ENCODE measurements at regions not wholly inside any gene's neighbourhood (a gene's known extent, or its start where the extent isn't known, plus 50 kb on each side); places are given as distances from the start of the nearest gene placed in this dataset.

GRCh38 chr22:19635644-19636043 lies 78.7 kb upstream of the SEPTIN5 start:
- WGBS, result 73% methylated on average over 3 of the region's 3 CpGs
- DNase-seq (ENCODE audit: extremely low spot score), result no peak
- H3K36me3 ChIP-seq (ENCODE audit: insufficient read depth), result no peaks in the 10 kb centered on the region
- no peaks in the 10 kb centered on the region for H3K4me1 ChIP-seq (ENCODE audit: insufficient read depth)
- no peak overlapping the region for H3K27ac ChIP-seq (ENCODE audit: low read depth)
- no peak overlapping the region for H3K4me3 ChIP-seq (ENCODE audit: low read depth, low read length)

DNA sequence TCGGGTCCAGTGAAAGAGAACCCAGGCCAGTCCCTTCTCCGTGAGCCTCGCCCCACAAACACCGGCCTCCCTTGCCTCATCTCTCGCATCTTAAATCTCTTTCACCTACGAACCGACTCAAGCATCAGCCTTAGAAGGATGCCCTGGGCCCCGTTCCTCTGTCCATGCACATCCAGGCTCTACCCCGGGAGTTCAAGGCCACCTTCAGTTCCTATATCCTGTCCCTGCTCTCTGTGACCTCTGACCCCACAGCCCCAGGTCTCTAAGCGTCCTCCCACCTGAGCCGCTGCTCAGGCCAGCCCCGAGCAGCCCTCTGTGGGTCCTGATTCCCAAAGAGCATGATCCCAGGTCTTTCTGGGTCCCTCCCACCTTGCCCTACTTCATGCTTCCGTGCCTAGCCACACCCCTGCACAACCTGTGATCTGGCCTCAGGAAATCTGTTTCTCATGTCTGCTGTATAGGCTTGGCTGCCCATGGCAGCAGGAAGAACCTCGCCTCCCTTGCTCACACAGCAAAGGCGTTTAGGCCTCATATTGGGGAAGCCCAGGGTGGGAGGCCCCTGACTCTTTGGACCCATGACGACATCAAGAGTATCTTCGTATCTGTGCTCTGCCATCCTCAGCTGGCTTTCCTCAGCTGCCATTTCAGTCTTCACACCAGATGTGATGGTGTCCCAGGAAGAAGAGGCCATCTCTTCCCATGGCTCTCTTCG lies 77.5 kb upstream of the SEPTIN5 start:
- no peak overlapping the region for H3K4me3 ChIP-seq (ENCODE audit: low read depth, low read length)
- no peak overlapping the region for H3K27ac ChIP-seq (ENCODE audit: low read depth)
- WGBS, result 85% methylated on average over 18 of the region's 18 CpGs
- H3K36me3 ChIP-seq (ENCODE audit: insufficient read depth), result no peaks in the 10 kb centered on the region
- DNase-seq (ENCODE audit: extremely low spot score), result no peak
- H3K4me1 ChIP-seq (ENCODE audit: insufficient read depth), result no peaks in the 10 kb centered on the region

GRCh38 chr22:19637408-19638281 lies 76.7 kb upstream of the SEPTIN5 start:
- DNase-seq (ENCODE audit: extremely low spot score), result no peak
- Histone ChIP-seq H3K4me3 (ENCODE audit: low read depth, low read length) (no peak overlapping the region), H3K4me1 (ENCODE audit: insufficient read depth) (no peaks in the 10 kb centered on the region), H3K36me3 (ENCODE audit: insufficient read depth) (no peaks in the 10 kb centered on the region), H3K27ac (ENCODE audit: low read depth) (no peak overlapping the region)
- WGBS, result 78% methylated on average over 15 of the region's 15 CpGs

GRCh38 chr22:19638282-19639015 lies 75.9 kb upstream of the SEPTIN5 start:
- no peaks in the 10 kb centered on the region for H3K4me1 ChIP-seq (ENCODE audit: insufficient read depth)
- no peak for DNase-seq (ENCODE audit: extremely low spot score)
- no peak overlapping the region for H3K4me3 ChIP-seq (ENCODE audit: low read depth, low read length)
- WGBS, result 83% methylated on average over 8 of the region's 8 CpGs
- H3K36me3 ChIP-seq (ENCODE audit: insufficient read depth), result no peaks in the 10 kb centered on the region
- no peak overlapping the region for H3K27ac ChIP-seq (ENCODE audit: low read depth)

- no peak for DNase-seq (ENCODE audit: extremely low spot score)
Measured at GRCh38 chr22:19639610-19640135, 74.6 kb upstream of the SEPTIN5 start.

GRCh38 chr22:19640306-19640705 lies 74.0 kb upstream of the SEPTIN5 start:
- H3K36me3 ChIP-seq (ENCODE audit: insufficient read depth), result no peaks in the 10 kb centered on the region
- no peak for DNase-seq (ENCODE audit: extremely low spot score)
- no peak overlapping the region for H3K4me3 ChIP-seq (ENCODE audit: low read depth, low read length)
- WGBS, result 86% methylated on average over 4 of the region's 4 CpGs
- H3K27ac ChIP-seq (ENCODE audit: low read depth), result no peak overlapping the region
- H3K4me1 ChIP-seq (ENCODE audit: insufficient read depth), result no peaks in the 10 kb centered on the region

More at GRCh38 chr22:19639610-19640135, 74.6 kb upstream of the SEPTIN5 start:
- H3K4me1 ChIP-seq (ENCODE audit: insufficient read depth), result no peaks in the 10 kb centered on the region
- 85% methylated on average over 13 of the region's 13 CpGs for WGBS
- no peaks in the 10 kb centered on the region for H3K36me3 ChIP-seq (ENCODE audit: insufficient read depth)
- H3K27ac ChIP-seq (ENCODE audit: low read depth), result no peak overlapping the region
- H3K4me3 ChIP-seq (ENCODE audit: low read depth, low read length), result no peak overlapping the region

DNA sequence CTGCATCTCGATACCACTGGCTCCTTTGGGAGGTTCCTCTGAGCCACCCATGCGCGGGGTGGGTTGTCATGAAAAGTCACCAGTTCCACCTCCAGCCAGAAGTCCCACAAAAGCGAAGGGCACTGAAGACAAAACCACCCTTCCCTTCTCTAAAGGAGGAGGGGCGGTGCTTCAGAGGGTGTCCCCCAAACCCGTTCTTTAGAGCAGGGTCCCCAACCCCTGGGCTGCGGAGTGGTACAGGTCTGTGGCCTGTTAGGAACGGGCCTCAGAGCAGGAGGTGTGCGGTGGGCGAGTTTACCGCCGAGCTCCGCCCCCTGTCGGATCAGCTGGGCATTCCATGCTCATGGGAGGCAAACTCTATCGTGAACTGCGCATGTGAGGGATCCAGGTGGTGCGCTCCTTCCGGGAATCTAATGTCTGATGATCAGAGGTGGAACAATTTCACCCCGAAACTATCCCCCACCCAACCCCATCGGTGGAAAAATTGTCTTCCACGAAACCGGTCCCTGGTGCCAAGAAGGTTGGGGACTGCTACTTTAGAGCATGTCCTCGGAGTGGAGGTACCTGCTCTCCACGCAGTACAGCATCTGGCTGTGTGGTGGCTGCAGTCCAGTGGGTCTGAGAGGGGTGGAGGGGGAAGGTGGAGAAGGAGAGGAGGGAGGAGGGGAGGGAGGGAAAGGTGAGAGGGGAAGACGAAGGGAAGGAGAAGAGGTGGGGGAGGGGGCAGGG lies 72.9 kb upstream of the SEPTIN5 start:
- DNase-seq (ENCODE audit: extremely low spot score), result no peak
- Histone ChIP-seq H3K27ac (ENCODE audit: low read depth) (no peak overlapping the region), H3K4me1 (ENCODE audit: insufficient read depth) (no peaks in the 10 kb centered on the region), H3K4me3 (ENCODE audit: low read depth, low read length) (no peak overlapping the region), H3K36me3 (ENCODE audit: insufficient read depth) (no peaks in the 10 kb centered on the region)
- 56% methylated on average over 25 of the region's 25 CpGs for WGBS

DNA sequence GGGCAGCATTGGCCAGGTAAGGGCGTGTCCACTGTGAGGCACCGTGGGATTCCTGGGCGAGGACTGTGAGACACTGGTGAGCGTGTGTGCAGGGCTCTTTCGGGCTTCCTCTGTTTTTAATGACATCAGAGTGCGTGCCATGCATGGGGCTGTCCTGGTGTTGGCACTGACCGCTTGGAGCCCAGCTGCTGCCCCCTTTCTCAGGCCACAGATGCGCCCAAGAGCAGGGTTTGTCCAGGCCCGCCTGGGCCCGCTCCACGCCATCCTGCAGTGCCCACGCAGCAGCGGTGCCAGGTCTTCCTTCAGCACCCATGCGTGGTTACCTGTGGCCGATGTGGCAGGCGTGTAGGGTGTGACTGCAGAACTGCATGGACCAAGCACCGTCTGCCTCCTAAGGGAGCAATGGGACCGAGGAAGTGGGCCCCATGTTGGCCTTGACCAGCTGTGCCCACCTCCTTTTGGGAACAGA lies 72.3 kb upstream of the SEPTIN5 start:
- no peak overlapping the region for H3K27ac ChIP-seq (ENCODE audit: low read depth)
- no peaks in the 10 kb centered on the region for H3K36me3 ChIP-seq (ENCODE audit: insufficient read depth)
- H3K4me1 ChIP-seq (ENCODE audit: insufficient read depth), result no peaks in the 10 kb centered on the region
- no peak overlapping the region for H3K4me3 ChIP-seq (ENCODE audit: low read depth, low read length)
- whole genome bisulfite sequencing, result 84% methylated on average over 18 of the region's 18 CpGs
- DNase-seq (ENCODE audit: extremely low spot score), result no peak

DNA sequence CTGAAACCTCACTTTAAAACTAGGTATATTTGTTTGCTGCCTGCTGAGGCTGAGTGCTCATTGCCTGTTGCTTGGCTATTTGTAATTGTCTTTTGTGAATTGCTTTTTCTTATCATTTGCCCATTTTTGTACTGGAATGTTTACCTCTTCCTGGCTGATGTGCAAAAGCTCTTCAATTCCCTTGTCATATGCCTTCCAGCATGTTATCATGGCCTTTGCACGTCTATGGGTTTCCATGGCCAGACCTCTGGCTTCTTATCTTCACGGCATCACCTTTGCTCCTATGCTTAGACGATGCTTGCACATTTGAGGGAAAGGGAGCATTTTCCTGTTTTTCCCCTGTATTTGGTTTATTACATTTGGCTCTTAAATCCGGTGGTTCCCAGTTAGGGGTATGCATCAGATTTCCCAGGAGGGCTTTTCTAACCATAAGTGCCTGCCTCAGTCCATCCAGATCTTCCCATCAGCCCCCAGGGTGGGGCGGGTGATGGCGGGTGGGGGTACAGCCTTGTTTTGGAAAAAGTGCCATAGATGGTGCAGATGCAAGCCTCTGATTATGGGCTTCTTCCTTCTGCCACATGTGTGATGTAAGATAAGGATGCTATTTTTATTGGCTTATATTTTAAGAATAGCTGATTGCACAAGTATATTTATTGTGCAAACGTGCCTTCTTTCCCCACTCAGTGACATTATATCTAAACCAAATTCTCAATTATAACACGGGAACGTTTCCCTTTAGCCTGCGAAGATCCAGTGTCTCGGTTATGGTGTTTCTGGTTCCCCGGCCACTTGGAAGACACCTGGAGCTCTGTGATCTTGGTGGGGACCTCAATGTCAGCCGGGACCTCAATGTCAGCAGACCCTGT lies 70.6 kb upstream of the SEPTIN5 start:
- Histone ChIP-seq H3K27ac (ENCODE audit: low read depth) (no peak overlapping the region), H3K36me3 (ENCODE audit: insufficient read depth) (no peaks in the 10 kb centered on the region), H3K4me1 (ENCODE audit: insufficient read depth) (no peaks in the 10 kb centered on the region), H3K4me3 (ENCODE audit: low read depth, low read length) (no peak overlapping the region)
- no peak for DNase-seq (ENCODE audit: extremely low spot score)
- WGBS, result 42% methylated on average over 13 of the region's 13 CpGs

DNA sequence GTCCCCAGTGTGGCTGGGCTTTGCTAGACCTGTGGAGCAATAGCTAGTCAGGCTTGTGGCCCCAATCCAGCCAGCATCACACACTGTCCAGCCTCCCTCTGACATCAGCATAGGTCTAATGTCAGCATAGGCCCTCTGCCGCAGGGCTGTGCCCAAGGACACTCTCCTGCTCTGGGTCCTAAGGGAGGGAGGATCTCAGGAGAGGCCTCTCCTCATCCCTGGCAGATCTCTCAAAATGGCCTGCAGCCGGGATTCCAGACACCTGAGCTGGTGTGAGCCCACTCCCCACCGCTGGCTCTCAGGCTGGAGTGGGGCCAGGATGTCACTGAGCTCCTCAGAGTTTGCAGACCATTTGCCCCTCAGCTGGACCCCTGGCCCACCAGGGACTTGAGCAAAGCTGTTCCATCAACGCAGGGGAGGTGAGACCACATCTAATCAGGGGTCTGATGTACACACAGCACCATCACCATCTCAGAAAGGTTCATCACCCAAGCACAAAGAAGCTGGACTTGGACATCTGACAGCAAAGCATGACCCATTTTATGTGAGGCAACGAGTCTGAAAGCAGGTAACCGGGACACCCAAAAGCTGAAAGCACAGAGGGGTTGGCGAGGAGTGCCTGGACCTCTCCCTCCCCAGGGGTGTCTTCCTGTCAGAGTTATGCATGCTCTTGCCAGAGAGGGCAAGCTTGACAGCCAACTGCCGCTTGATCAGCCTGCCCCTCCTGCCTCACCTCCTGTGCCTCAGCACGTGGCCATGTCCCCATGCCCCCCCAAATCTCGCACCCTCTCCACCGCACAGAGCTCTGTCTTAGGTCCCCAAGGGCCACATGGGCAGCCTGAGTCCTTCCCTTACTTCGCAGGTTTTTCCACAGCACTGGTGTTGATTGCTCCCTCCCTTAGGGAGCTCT lies 69.7 kb upstream of the SEPTIN5 start:
- no peak for DNase-seq (ENCODE audit: extremely low spot score)
- no peak overlapping the region for H3K27ac ChIP-seq (ENCODE audit: low read depth)
- H3K36me3 ChIP-seq (ENCODE audit: insufficient read depth), result no peaks in the 10 kb centered on the region
- 69% methylated on average over 12 of the region's 12 CpGs for WGBS
- H3K4me1 ChIP-seq (ENCODE audit: insufficient read depth), result no peaks in the 10 kb centered on the region
- H3K4me3 ChIP-seq (ENCODE audit: low read depth, low read length), result no peak overlapping the region

GRCh38 chr22:19645391-19645790 lies 68.9 kb upstream of the SEPTIN5 start:
- H3K36me3 ChIP-seq (ENCODE audit: insufficient read depth), result no peaks in the 10 kb centered on the region
- no peaks in the 10 kb centered on the region for H3K4me1 ChIP-seq (ENCODE audit: insufficient read depth)
- no peak for DNase-seq (ENCODE audit: extremely low spot score)
- no peak overlapping the region for H3K4me3 ChIP-seq (ENCODE audit: low read depth, low read length)
- WGBS, result 78% methylated on average over 6 of the region's 6 CpGs
- no peak overlapping the region for H3K27ac ChIP-seq (ENCODE audit: low read depth)

All from urinary bladder (tissue), 3 donors.